ENCODE measurements at regions not wholly inside any gene's neighbourhood (a gene's known extent, or its start where the extent isn't known, plus 50 kb on each side); places are given as distances from the start of the nearest gene placed in this dataset.

DNA sequence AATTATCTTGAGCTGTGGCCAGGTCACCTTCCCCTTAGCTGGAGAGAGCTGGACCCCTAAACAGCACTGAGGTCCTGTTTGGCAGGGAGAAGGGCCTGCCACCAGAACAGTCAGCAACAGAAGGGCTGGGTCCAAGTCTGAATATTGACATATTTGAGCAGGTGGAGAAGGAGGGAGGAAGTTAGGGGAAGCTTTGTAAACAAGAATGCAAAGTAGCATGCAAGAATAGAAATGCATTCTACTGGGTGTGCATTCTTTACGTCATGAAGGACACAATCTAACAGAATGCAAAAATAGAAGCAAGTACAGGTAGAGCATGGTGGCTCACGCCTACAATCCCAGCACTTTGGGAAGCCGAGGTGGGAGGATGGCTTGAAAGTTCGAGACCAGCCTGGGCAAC lies 100.5 kb downstream of the QRSL1 start:
- TF ChIP-seq CTCF (IDR thresholded peaks at IDR 0.05) = no peak
- no peak for TF ChIP-seq EZH2 (IDR thresholded peaks at IDR 0.05; ENCODE audit: borderline replicate concordance, insufficient read depth, low read depth, low read length, poor library complexity, severe bottlenecking)
